IgD-negative memory B cell (primary cell): ENCODE measurements at regions not wholly inside any gene's neighbourhood (a gene's known extent, or its start where the extent isn't known, plus 50 kb on each side); places are given as distances from the start of the nearest gene placed in this dataset.
A peak's percentile ranks its signal among the peaks of the same experiment; 100 is the strongest.

Source experiments
- H3K27ac Mint-ChIP-seq, 3 donors: one replicate each; pipeline ENCODE4 v1.8.0; 2020 to 2022; ENCODE audit warnings: mild to moderate bottlenecking in 3 of 3, mixed read lengths in 3 of 3, moderate library complexity in 1 of 3
- H3K27me3 Mint-ChIP-seq: one replicate; pipeline ENCODE4 v1.8.0; 2021; ENCODE audit warnings: mixed read lengths
- H3K36me3 Mint-ChIP-seq: one replicate; pipeline ENCODE4 v1.8.0; 2020; ENCODE audit warnings: mild to moderate bottlenecking, mixed read lengths
- H3K4me1 Mint-ChIP-seq, 3 donors: one replicate each; pipeline ENCODE4 v1.8.0; 2020 to 2022; ENCODE audit warnings: mixed read lengths in 3 of 3, mild to moderate bottlenecking in 1 of 3
- H3K4me3 Mint-ChIP-seq, 4 donors: one replicate each; pipeline ENCODE4 v1.8.0; 2020 to 2022; ENCODE audit warnings: mild to moderate bottlenecking in 4 of 4, mixed read lengths in 4 of 4, moderate library complexity in 3 of 4
- H3K9me3 Mint-ChIP-seq, 3 donors: one replicate each; pipeline ENCODE4 v1.8.0; 2020 to 2021; ENCODE audit warnings: mixed read lengths in 3 of 3, mild to moderate bottlenecking in 1 of 3

DNA sequence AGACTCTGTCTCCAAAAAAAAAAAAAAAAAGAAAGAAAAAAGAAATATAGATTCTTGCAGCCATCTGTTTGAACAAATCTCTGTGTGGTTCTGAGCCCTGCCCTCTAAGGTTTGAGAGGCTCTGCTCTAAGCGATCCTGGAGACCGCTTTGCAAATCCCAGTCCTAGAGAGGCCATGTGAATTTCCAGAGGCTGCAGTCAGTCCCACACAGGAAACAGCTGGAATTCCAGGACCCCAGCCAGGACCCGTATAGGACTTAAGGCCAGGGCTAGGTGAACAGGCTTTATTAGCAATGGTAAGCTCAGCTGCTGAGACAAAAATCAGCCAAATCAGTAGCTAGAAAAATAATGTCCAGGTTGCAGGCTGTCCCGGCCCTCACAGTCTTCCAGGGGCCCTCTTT is 154.8 kb downstream of the RPS24 start:
- no peaks in the 10 kb centered on the region for H3K4me1 Mint-ChIP-seq
- no peak overlapping the region for H3K4me3 Mint-ChIP-seq
- peaks cover 0 to 5% (median 3%) of the 10 kb centered on the region in 3 donors for H3K9me3 Mint-ChIP-seq
- no peaks in the 10 kb centered on the region for H3K36me3 Mint-ChIP-seq
- H3K27ac Mint-ChIP-seq = no peak overlapping the region
- H3K27me3 Mint-ChIP-seq = peaks cover 6% of the 10 kb centered on the region

DNA sequence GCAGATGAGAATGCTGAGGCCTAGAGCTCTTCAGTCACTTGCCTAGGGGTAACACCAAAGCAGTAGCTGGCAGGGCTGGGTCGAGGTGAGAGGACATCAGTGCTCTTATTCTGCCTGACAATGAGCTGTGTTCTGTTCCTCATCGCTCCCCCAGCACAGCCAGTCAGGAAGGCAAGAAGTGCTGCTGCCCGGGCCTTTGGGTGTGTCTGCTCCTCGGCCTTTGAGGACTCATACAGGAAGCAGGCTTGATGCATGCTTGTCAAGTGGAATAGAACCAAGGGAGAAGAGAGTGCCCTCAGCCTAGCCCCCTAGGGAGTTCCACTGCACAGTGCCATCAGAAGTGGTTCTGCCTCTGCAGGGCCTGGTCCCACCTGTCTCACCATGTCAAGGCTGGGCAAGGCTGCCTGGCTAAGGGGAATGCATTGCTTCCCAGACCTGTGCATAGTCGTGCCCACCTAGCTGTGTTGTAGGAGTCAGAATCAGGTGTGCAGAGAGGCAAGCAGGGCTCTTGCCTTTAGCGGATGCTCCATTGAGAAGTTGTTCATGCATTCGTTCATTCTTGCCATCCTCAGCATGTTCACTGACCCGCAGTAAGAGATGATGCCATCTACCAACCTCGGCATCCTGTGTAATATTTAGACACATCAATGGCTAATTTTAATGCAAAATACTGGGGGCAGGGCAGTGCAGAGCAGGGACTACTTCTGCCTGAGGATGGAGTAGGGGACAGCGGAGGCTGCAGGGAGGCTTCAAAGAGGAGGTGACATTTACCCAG is 156.6 kb downstream of the RPS24 start:
- Mint-ChIP-seq H3K27me3 (peaks cover 6% of the 10 kb centered on the region), H3K9me3 (peaks cover 0 to 7% (median 7%) of the 10 kb centered on the region in 3 donors), H3K36me3 (no peaks in the 10 kb centered on the region), H3K27ac (no peak overlapping the region), H3K4me1 (no peaks in the 10 kb centered on the region), H3K4me3 (no peak overlapping the region)

DNA sequence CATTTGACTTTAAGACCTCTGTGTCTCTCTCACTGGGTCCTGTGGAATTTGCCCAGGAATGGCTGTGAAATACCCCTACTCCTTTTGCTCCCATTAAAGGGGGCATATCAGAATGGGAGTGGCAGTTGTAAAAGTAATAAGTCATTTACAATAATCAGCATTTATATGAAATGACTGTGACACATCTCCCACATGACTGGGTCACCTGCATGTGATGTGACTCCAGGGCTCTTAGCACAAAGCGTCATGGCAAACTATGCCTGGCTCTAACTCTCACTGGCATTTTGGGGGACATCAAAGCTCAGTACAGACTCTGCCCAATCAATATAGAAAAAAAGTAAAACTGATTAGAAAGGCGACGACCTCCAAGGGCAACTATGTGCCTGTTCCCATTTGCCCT is 157.6 kb downstream of the RPS24 start:
- H3K9me3 Mint-ChIP-seq = peaks cover 0 to 7% (median 7%) of the 10 kb centered on the region in 3 donors
- H3K4me3 Mint-ChIP-seq = no peak overlapping the region
- H3K36me3 Mint-ChIP-seq = no peaks in the 10 kb centered on the region
- H3K27me3 Mint-ChIP-seq = peaks cover 6% of the 10 kb centered on the region
- no peak overlapping the region for H3K27ac Mint-ChIP-seq
- H3K4me1 Mint-ChIP-seq = no peaks in the 10 kb centered on the region

GRCh38 chr10:78193189-78193588 is 159.5 kb downstream of the RPS24 start:
- no peaks in the 10 kb centered on the region for H3K4me1 Mint-ChIP-seq
- peaks cover 6% of the 10 kb centered on the region for H3K27me3 Mint-ChIP-seq
- no peaks in the 10 kb centered on the region for H3K36me3 Mint-ChIP-seq
- H3K27ac Mint-ChIP-seq = no peak overlapping the region
- peaks cover 0 to 7% (median 7%) of the 10 kb centered on the region in 3 donors for H3K9me3 Mint-ChIP-seq
- no peak overlapping the region for H3K4me3 Mint-ChIP-seq

DNA sequence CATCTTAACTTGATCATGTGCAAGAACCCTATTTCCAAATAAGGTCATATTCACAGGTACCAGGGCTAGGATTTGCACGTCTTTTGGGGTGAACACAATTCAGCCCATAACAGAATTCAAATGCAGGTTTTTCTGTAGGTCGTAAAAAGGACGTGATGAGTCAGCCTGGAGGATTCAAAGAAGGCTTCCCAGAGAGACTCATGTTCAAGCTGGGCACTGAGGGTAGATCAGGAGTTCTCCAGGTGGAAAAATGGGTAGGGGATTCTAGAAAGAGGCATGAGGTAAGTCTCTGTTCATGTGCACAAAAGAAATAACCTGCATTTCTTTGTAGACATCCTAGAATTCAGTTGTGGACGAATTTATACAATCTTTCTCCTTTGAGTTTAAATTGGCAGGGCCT is 160.4 kb downstream of the RPS24 start:
- no peaks in the 10 kb centered on the region for H3K4me1 Mint-ChIP-seq
- peaks cover 6% of the 10 kb centered on the region for H3K27me3 Mint-ChIP-seq
- H3K27ac Mint-ChIP-seq = no peak overlapping the region
- H3K9me3 Mint-ChIP-seq = peaks cover 0 to 7% (median 7%) of the 10 kb centered on the region in 3 donors
- H3K36me3 Mint-ChIP-seq = no peaks in the 10 kb centered on the region
- H3K4me3 Mint-ChIP-seq = no peak overlapping the region

DNA sequence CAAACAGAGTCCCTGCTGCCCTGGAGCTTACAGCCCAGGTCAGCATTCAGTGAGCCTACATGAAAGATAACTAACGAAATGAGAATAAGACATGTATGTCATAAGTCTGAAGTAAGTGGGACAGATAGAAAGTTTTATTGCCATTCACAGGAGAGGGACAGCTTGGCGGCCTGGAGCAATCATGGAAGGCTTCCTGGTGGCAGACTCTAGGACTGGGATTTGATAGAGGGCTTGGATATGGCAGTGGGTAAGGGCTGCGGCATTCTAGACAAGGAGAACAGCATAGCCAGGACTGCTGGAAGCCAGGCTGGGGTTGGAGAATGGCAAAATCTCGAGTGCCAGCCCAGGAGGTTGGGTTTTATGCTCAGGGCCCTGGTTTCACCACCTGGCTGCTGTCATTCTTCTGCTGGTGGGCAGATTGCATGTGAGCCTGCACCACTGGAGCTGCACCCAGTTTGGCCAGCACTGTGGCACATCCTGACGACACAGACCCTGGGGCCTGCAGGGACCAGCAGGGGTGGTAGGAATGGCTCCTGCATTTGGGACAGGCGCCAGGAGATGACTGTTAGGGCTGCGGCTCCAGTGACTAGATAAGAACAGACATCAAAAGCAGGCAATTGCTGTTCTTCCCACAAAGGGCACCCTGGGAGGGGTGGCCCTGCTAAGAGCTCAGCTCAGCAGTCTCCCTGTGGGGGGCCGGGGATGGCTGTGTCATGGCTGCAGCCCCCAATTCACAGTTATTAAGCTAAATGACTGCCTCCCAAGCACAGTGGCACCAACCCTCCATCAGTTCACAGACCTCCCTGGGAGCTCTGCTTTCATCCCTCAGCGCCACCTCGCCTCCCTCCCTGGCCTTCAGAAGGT is 161.1 kb downstream of the RPS24 start:
- H3K9me3 Mint-ChIP-seq = peaks cover 0 to 7% (median 7%) of the 10 kb centered on the region in 3 donors
- H3K36me3 Mint-ChIP-seq = no peaks in the 10 kb centered on the region
- H3K27ac Mint-ChIP-seq = no peak overlapping the region
- H3K4me3 Mint-ChIP-seq = no peak overlapping the region
- H3K4me1 Mint-ChIP-seq = no peaks in the 10 kb centered on the region
- H3K27me3 Mint-ChIP-seq = peaks cover 6% of the 10 kb centered on the region

- Mint-ChIP-seq H3K4me1 (no peaks in the 10 kb centered on the region), H3K36me3 (no peaks in the 10 kb centered on the region), H3K27ac (no peak overlapping the region), H3K9me3 (peaks cover 0 to 7% (median 7%) of the 10 kb centered on the region in 3 donors), H3K4me3 (no peak overlapping the region), H3K27me3 (peaks cover 6% of the 10 kb centered on the region)
Measured at GRCh38 chr10:78196396-78196795, 162.7 kb downstream of the RPS24 start.

GRCh38 chr10:78196964-78197363 is 163.3 kb downstream of the RPS24 start:
- Mint-ChIP-seq H3K36me3 (no peaks in the 10 kb centered on the region), H3K9me3 (peaks cover 0 to 7% (median 7%) of the 10 kb centered on the region in 3 donors)

GRCh38 chr10:78197628-78198272 is 164.1 kb downstream of the RPS24 start:
- Mint-ChIP-seq H3K27me3 (peaks cover 2% of the 10 kb centered on the region), H3K4me3 (no peak overlapping the region), H3K36me3 (no peaks in the 10 kb centered on the region), H3K4me1 (no peaks in the 10 kb centered on the region), H3K9me3 (peaks cover 0 to 7% (median 4%) of the 10 kb centered on the region in 3 donors), H3K27ac (no peak overlapping the region)

More at GRCh38 chr10:78196964-78197363, 163.3 kb downstream of the RPS24 start:
- Mint-ChIP-seq H3K4me1 (no peaks in the 10 kb centered on the region), H3K27me3 (peaks cover 4% of the 10 kb centered on the region), H3K4me3 (no peak overlapping the region), H3K27ac (no peak overlapping the region)

GRCh38 chr10:78199005-78199725 is 165.5 kb downstream of the RPS24 start:
- H3K36me3 Mint-ChIP-seq = no peaks in the 10 kb centered on the region
- H3K4me1 Mint-ChIP-seq = no peaks in the 10 kb centered on the region
- H3K4me3 Mint-ChIP-seq = no peak overlapping the region
- no peak overlapping the region for H3K27ac Mint-ChIP-seq
- no peaks in the 10 kb centered on the region for H3K9me3 Mint-ChIP-seq
- H3K27me3 Mint-ChIP-seq = peaks cover 3% of the 10 kb centered on the region

DNA sequence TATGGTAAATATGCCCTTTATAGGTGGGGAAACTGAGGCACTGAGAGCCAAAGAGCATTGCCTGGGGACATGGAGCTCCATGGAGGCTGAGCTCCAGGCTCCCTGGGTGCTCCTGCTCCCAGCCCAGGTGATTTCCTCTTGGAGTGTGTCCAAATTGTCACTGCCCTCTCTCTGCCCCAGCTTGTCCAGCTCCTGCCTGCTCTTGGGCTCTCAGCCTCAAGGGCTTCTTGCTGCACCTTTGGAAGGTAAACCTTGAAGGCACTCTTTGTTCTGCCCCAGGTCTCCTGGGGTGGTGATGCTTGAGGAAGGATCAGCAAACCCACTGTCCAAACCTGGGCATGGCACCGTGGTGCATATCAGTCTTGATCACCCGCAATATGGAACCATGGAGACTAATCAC is 166.1 kb downstream of the RPS24 start:
- no peaks in the 10 kb centered on the region for H3K4me1 Mint-ChIP-seq
- no peak overlapping the region for H3K4me3 Mint-ChIP-seq
- no peaks in the 10 kb centered on the region for H3K36me3 Mint-ChIP-seq
- no peaks in the 10 kb centered on the region for H3K9me3 Mint-ChIP-seq
- no peak overlapping the region for H3K27ac Mint-ChIP-seq
- peaks cover 1% of the 10 kb centered on the region for H3K27me3 Mint-ChIP-seq

DNA sequence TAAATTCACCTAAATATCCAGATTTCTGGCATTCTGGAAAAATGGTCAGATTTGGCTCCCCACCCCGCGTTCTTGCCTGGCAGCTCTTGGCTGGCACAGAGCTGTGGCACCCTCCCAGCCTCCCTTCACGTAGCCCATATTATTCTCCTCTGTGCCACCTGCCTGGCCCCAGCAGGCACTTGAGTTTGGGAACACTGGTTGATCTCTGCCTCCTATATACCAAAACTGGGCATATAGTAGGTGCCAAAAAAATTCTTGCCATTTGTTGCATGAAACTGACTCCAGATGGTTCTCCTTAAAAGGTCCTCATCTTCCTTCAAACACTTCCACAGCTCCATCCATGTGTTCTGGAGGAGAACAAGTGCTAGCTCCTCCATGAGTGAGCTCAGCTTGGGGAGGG is 167.0 kb downstream of the RPS24 start:
- H3K4me3 Mint-ChIP-seq = no peak overlapping the region
- peaks cover 1% of the 10 kb centered on the region for H3K27me3 Mint-ChIP-seq
- H3K4me1 Mint-ChIP-seq = no peaks in the 10 kb centered on the region
- H3K27ac Mint-ChIP-seq = peak overlapping the region in 1 of 3 donors; percentile 22
- H3K9me3 Mint-ChIP-seq = no peaks in the 10 kb centered on the region
- no peaks in the 10 kb centered on the region for H3K36me3 Mint-ChIP-seq

GRCh38 chr10:78202386-78202785 is 168.7 kb downstream of the RPS24 start:
- Mint-ChIP-seq H3K27me3 (peaks cover 1% of the 10 kb centered on the region), H3K9me3 (no peaks in the 10 kb centered on the region), H3K27ac (no peak overlapping the region), H3K4me1 (no peaks in the 10 kb centered on the region), H3K4me3 (no peak overlapping the region), H3K36me3 (no peaks in the 10 kb centered on the region)

DNA sequence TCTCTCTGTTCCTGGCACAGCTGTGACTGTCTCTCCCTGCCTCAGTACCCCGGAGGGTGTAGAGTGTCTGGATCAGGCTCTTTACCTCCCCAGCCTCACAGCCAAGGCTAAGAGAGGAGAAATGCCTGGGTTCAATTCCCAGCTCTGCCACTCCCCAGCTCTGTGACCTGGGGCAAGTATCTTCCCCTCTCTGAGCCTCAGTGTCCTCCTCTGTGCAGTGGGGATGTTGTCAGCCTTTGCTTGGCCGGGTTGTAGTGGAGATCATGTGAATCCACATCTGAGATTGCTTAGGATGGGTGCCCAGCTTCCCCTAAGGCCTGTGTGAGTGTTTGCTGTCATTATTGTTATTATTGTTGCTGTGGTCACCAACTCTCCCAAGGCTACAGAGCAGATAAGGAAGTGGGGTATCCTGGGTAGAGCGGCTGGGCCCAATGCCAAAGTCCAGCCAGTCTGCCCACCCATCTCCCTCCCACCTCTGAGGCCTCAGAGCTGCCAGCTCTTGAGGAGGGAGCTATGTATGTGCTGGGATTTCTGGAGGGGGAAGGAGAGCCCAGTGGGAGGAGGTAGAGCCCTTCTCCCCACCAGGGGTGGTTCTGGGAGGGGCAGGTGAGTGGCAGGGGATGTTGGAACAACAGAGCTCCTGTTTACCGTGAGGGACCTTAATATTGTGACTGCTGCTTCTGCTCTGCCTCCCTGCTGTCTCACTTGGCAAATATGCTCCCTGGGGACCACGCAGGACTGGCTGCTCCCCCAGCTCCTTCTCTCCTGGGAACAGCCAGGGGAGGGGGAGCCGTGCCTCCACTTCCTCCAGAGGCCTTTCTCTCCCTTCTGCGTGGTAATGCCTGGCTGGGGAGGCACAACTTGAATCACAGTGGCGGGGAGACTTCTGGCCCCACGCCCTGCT is 170.5 kb downstream of the RPS24 start:
- no peaks in the 10 kb centered on the region for H3K4me1 Mint-ChIP-seq
- no peaks in the 10 kb centered on the region for H3K36me3 Mint-ChIP-seq
- no peak overlapping the region for H3K4me3 Mint-ChIP-seq
- H3K27me3 Mint-ChIP-seq = peaks cover 1% of the 10 kb centered on the region
- H3K27ac Mint-ChIP-seq = no peak overlapping the region
- H3K9me3 Mint-ChIP-seq = no peaks in the 10 kb centered on the region
